ENCODE measurements at regions not wholly inside any gene's neighbourhood (a gene's known extent, or its start where the extent isn't known, plus 50 kb on each side); places are given as distances from the start of the nearest gene placed in this dataset.

GRCh38 chr18:30066288-30066687, 976.3 kb downstream of the DSC3 start:
- TF ChIP-seq, protein P1, sequence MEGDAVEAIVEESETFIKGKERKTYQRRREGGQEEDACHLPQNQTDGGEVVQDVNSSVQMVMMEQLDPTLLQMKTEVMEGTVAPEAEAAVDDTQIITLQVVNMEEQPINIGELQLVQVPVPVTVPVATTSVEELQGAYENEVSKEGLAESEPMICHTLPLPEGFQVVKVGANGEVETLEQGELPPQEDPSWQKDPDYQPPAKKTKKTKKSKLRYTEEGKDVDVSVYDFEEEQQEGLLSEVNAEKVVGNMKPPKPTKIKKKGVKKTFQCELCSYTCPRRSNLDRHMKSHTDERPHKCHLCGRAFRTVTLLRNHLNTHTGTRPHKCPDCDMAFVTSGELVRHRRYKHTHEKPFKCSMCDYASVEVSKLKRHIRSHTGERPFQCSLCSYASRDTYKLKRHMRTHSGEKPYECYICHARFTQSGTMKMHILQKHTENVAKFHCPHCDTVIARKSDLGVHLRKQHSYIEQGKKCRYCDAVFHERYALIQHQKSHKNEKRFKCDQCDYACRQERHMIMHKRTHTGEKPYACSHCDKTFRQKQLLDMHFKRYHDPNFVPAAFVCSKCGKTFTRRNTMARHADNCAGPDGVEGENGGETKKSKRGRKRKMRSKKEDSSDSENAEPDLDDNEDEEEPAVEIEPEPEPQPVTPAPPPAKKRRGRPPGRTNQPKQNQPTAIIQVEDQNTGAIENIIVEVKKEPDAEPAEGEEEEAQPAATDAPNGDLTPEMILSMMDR (IDR thresholded peaks at IDR 0.05), result no peak
- no peak for TF ChIP-seq POLR2AphosphoS5 (IDR thresholded peaks at IDR 0.05; ENCODE audit: low read depth, low read length)
- no peak for TF ChIP-seq TCF7L2 (IDR thresholded peaks at IDR 0.05; ENCODE audit: low read depth, low read length)
- TF ChIP-seq, protein P2, sequence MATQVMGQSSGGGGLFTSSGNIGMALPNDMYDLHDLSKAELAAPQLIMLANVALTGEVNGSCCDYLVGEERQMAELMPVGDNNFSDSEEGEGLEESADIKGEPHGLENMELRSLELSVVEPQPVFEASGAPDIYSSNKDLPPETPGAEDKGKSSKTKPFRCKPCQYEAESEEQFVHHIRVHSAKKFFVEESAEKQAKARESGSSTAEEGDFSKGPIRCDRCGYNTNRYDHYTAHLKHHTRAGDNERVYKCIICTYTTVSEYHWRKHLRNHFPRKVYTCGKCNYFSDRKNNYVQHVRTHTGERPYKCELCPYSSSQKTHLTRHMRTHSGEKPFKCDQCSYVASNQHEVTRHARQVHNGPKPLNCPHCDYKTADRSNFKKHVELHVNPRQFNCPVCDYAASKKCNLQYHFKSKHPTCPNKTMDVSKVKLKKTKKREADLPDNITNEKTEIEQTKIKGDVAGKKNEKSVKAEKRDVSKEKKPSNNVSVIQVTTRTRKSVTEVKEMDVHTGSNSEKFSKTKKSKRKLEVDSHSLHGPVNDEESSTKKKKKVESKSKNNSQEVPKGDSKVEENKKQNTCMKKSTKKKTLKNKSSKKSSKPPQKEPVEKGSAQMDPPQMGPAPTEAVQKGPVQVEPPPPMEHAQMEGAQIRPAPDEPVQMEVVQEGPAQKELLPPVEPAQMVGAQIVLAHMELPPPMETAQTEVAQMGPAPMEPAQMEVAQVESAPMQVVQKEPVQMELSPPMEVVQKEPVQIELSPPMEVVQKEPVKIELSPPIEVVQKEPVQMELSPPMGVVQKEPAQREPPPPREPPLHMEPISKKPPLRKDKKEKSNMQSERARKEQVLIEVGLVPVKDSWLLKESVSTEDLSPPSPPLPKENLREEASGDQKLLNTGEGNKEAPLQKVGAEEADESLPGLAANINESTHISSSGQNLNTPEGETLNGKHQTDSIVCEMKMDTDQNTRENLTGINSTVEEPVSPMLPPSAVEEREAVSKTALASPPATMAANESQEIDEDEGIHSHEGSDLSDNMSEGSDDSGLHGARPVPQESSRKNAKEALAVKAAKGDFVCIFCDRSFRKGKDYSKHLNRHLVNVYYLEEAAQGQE (IDR thresholded peaks at IDR 0.05; ENCODE audit: insufficient read depth in 1 of 2, low read depth in 2 of 2, low read length in 1 of 2), result no peak
- no peak for TF ChIP-seq SIN3A (IDR thresholded peaks at IDR 0.05; ENCODE audit: borderline replicate concordance, insufficient read depth, low read depth, low read length)

Measured in Panc1 (cell line).